ENCODE measurements at regions not wholly inside any gene's neighbourhood (a gene's known extent, or its start where the extent isn't known, plus 50 kb on each side); places are given as distances from the start of the nearest gene placed in this dataset.

DNA sequence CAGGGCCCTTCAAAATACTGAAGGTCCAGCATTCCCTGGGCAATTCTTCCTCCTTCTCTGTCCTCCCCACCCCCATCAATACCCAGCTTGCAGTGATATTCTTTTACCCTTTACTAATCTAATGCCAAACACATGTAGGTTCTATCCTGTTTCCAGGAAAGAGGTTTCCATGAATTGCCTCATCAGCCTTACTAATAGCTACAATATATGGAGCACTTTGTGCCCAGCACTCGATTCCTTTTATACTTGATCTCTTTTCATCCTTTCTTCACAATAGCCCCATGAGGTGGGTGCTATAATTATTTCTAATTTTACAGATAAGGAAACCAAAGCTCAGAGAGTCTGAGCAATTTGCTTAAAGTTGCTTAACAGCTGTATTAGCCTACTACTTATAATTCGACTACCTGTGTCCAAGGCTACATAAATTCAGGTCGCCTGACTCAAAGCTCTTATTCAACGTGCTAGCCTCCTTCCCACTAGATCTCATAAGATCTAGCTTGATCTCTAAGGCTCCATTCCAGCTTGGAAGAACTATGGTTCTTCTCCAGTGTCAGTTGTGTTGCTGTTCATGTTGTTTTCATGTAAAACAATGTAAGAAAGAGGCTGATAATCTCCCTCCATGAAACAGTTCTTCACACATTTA lies 229.6 kb upstream of the PGRMC2 start:
- H3K27me3 Mint-ChIP-seq (ENCODE audit: low read depth in 2 of 2): peaks cover 0 to 5% of the 10 kb centered on the region in 2 donors
- no peaks in the 10 kb centered on the region for H3K36me3 Mint-ChIP-seq
- TF ChIP-seq, protein P1, sequence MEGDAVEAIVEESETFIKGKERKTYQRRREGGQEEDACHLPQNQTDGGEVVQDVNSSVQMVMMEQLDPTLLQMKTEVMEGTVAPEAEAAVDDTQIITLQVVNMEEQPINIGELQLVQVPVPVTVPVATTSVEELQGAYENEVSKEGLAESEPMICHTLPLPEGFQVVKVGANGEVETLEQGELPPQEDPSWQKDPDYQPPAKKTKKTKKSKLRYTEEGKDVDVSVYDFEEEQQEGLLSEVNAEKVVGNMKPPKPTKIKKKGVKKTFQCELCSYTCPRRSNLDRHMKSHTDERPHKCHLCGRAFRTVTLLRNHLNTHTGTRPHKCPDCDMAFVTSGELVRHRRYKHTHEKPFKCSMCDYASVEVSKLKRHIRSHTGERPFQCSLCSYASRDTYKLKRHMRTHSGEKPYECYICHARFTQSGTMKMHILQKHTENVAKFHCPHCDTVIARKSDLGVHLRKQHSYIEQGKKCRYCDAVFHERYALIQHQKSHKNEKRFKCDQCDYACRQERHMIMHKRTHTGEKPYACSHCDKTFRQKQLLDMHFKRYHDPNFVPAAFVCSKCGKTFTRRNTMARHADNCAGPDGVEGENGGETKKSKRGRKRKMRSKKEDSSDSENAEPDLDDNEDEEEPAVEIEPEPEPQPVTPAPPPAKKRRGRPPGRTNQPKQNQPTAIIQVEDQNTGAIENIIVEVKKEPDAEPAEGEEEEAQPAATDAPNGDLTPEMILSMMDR (IDR thresholded peaks at IDR 0.05): no peak
- H3K9me3 Mint-ChIP-seq: no peaks in the 10 kb centered on the region
- Histone ChIP-seq H3K27me3 (ENCODE audit: control insufficient read depth, insufficient read depth, low read length) (no peaks in the 10 kb centered on the region), H3K4me1 (ENCODE audit: control insufficient read depth, insufficient read depth, low read length) (no peaks in the 10 kb centered on the region), H3K27ac (ENCODE audit: low read length) (no peak overlapping the region), H3K9me3 (ENCODE audit: control insufficient read depth, insufficient read depth, low read length) (no peaks in the 10 kb centered on the region), H3K36me3 (ENCODE audit: control insufficient read depth, insufficient read depth, low read length) (no peaks in the 10 kb centered on the region), H3K4me3 (ENCODE audit: low read length) (no peak overlapping the region)
- intact Hi-C loops (cut with micrococcal nuclease): no loop called here
- no peak overlapping the region for H3K27ac Mint-ChIP-seq
- DNase-seq (no peak), ATAC-seq (no peak)
- WGBS (ENCODE audit: insufficient coverage): 85% methylated on average over 3 of the region's 4 CpGs
- no peak overlapping the region for H3K4me3 Mint-ChIP-seq
- H3K4me1 Mint-ChIP-seq: peaks cover 9 to 12% of the 10 kb centered on the region in 2 donors

DNA sequence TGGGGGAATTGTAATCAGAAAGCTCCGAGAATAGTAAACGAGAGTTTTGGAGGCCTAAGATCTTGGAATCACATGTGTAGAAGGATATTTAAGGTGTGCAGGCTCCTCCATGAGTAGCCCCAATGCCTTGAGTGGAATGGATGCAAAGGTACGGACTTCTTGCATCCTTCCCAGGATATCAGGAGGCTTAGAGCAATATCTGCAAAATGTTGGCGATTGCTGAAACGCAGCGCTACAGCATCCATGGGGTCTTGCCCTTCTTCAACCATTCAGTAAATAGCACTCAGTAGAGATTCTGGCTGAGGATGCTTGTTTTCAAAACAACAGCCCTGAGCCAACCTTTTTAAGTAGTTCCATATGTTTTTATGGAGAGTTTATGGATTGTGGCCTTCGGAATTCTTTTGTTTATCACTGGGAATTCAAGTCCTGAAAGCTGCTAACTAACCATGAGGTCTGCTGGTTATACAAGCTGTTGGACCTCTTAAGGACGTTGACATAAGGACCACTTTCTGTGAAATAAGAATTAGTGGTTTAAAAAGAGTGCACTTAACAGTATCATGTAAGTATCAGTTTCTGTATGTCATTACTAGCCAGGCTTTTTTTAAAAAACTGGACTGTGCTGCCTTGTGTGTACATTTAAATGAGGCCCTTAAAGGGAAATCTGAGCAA lies 228.8 kb upstream of the PGRMC2 start:
- no peaks in the 10 kb centered on the region for H3K9me3 ChIP-seq (ENCODE audit: control insufficient read depth, insufficient read depth, low read length)
- intact Hi-C loops (cut with micrococcal nuclease): no loop called here
- H3K27ac Mint-ChIP-seq: no peak overlapping the region
- H3K27me3 ChIP-seq (ENCODE audit: control insufficient read depth, insufficient read depth, low read length): no peaks in the 10 kb centered on the region
- H3K27ac ChIP-seq (ENCODE audit: low read length): no peak overlapping the region
- no peaks in the 10 kb centered on the region for H3K4me1 ChIP-seq (ENCODE audit: control insufficient read depth, insufficient read depth, low read length)
- TF ChIP-seq, protein P1 (IDR thresholded peaks at IDR 0.05): no peak
- H3K27me3 Mint-ChIP-seq (ENCODE audit: low read depth in 2 of 2): peaks cover 0 to 9% of the 10 kb centered on the region in 2 donors
- H3K4me3 ChIP-seq (ENCODE audit: low read length): no peak overlapping the region
- peaks cover 9 to 12% of the 10 kb centered on the region in 2 donors for H3K4me1 Mint-ChIP-seq
- H3K9me3 Mint-ChIP-seq: no peaks in the 10 kb centered on the region
- ATAC-seq (no peak), DNase-seq (no peak)
- no peak overlapping the region for H3K4me3 Mint-ChIP-seq
- no peaks in the 10 kb centered on the region for H3K36me3 Mint-ChIP-seq
- H3K36me3 ChIP-seq (ENCODE audit: control insufficient read depth, insufficient read depth, low read length): no peaks in the 10 kb centered on the region
- 93% methylated on average over 8 of the region's 8 CpGs for WGBS (ENCODE audit: insufficient coverage)

DNA sequence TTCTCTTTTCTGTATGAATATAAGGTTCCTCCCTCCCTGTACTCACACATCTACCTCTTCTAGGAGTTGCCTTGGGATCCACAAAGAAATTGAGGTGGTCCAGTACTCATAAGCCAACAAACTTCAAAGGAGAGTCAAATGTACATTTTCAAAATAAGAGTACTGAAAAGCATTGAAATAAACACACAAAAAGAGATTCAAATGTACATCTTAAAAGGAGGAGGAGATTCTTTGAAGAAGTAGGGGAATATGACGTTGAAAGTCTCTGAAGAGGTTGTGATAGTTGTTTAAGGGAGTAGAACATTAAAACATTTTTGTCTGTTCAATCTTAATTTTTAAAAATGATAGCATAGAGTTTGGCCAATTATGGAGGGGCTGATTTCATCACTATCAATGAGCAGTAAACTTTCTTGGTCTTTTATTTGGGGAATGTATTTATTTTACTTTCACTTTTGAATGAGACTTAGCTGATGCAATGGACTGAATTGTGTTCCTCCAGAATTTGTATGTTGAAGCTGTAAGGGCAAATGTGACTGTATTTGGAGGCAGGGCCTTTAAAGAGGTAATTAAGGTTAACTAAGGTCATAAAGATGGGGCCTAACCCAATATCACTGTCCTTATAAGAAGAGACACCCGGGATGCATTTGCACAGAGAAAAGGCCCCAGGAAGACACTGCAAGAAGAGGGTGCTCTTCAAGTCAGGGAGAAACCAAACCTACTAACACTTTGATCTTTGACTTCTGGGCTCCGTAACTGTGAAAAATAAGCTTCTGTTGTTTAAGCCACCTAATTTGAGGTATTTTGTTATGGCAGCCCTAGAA lies 226.3 kb upstream of the PGRMC2 start:
- 75% methylated on average over 2 of the region's 3 CpGs for WGBS (ENCODE audit: insufficient coverage)

More for the DNA sequence above, 226.3 kb upstream of the PGRMC2 start:
- peak in 1 of 2 donors; percentile 25 for DNase-seq
- Mint-ChIP-seq H3K4me3 (peak overlapping the region; percentile 80), H3K9me3 (no peaks in the 10 kb centered on the region), H3K27me3 (ENCODE audit: low read depth in 2 of 2) (peaks cover 0 to 4% of the 10 kb centered on the region in 2 donors), H3K4me1 (peaks cover 9 to 12% of the 10 kb centered on the region in 2 donors), H3K36me3 (no peaks in the 10 kb centered on the region), H3K27ac (peak overlapping the region; percentile 46 to 52)
- intact Hi-C loops (cut with micrococcal nuclease): no loop called here
- no peaks in the 10 kb centered on the region for H3K9me3 ChIP-seq (ENCODE audit: control insufficient read depth, insufficient read depth, low read length)
- TF ChIP-seq, protein P1 (IDR thresholded peaks at IDR 0.05): no peak
- no peaks in the 10 kb centered on the region for H3K4me1 ChIP-seq (ENCODE audit: control insufficient read depth, insufficient read depth, low read length)
- no peaks in the 10 kb centered on the region for H3K36me3 ChIP-seq (ENCODE audit: control insufficient read depth, insufficient read depth, low read length)
- no peak overlapping the region for H3K27ac ChIP-seq (ENCODE audit: low read length)
- ATAC-seq: no peak
- no peaks in the 10 kb centered on the region for H3K27me3 ChIP-seq (ENCODE audit: control insufficient read depth, insufficient read depth, low read length)
- H3K4me3 ChIP-seq (ENCODE audit: low read length): no peak overlapping the region
